PC-3 (cell line): ENCODE measurements at regions not wholly inside any gene's neighbourhood (a gene's known extent, or its start where the extent isn't known, plus 50 kb on each side); places are given as distances from the start of the nearest gene placed in this dataset.

ENCODE experiments used
- EZH2 ChIP-seq: fragments of 300-600 bp; sonication (generic); IDR thresholded peaks from one replicate; pipeline ENCODE4 v1.6.1; 2017; ENCODE audit warnings: antibody characterized with exemption, mild to moderate bottlenecking, low read length; ENCODE audit not compliant: unreplicated experiment
- TF ChIP-seq, protein P1 (sequence below): fragments of 300-600 bp; sonication (generic); conservative IDR thresholded peaks from 2 replicates; pipeline ENCODE4 v1.5.1; 2017; ENCODE audit warnings: antibody characterized with exemption, low read depth, mild to moderate bottlenecking, low read length

DNA sequence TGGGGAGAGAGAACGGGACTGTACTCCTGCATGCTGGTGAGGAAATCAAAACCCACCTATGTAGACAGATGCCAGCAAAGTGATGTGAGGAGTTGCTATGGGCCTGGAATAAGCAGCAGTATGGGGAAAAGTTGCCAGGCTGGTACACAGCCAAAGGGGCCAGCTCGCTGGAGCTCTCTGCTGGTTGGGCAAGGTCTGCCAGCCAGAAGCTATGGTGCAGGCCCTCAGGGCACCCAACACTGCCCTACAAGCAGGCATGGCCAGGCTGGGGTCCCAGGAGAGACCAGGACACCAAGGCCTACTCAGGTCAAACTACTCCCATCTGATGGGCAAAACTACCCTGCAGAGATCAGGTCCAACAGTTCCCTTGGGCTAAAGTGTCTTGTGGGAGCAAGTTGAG is 916.6 kb downstream of the IPMK start:
- TF ChIP-seq, protein P1, sequence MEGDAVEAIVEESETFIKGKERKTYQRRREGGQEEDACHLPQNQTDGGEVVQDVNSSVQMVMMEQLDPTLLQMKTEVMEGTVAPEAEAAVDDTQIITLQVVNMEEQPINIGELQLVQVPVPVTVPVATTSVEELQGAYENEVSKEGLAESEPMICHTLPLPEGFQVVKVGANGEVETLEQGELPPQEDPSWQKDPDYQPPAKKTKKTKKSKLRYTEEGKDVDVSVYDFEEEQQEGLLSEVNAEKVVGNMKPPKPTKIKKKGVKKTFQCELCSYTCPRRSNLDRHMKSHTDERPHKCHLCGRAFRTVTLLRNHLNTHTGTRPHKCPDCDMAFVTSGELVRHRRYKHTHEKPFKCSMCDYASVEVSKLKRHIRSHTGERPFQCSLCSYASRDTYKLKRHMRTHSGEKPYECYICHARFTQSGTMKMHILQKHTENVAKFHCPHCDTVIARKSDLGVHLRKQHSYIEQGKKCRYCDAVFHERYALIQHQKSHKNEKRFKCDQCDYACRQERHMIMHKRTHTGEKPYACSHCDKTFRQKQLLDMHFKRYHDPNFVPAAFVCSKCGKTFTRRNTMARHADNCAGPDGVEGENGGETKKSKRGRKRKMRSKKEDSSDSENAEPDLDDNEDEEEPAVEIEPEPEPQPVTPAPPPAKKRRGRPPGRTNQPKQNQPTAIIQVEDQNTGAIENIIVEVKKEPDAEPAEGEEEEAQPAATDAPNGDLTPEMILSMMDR = no peak
- no peak for TF ChIP-seq EZH2
